KMS-11 (cell line): ENCODE measurements at regions not wholly inside any gene's neighbourhood (a gene's known extent, or its start where the extent isn't known, plus 50 kb on each side); places are given as distances from the start of the nearest gene placed in this dataset.
"Not testable (repeated sequence)": the region's sequence is repeated elsewhere in the genome, so short reads cannot be mapped to it uniquely, and the experiment has no call there.

Experiments
- H2AFZ ChIP-seq: fragments of 200-600 bp; sonication (generic); 2 replicates; pipeline ENCODE4 v1.6.1; 2016; ENCODE audit warnings: antibody characterized with exemption, mixed run types, low read depth
- H3K27ac ChIP-seq: fragments of 200-600 bp; sonication (generic); 2 replicates; pipeline ENCODE4 v1.6.1; 2016; ENCODE audit warnings: mild to moderate bottlenecking, mixed run types
- H3K27me3 ChIP-seq: fragments of 200-600 bp; sonication (generic); 2 replicates; pipeline ENCODE4 v1.6.1; 2017; ENCODE audit warnings: mild to moderate bottlenecking, low read depth, mixed run types, moderate library complexity; ENCODE audit not compliant: insufficient read depth
- H3K36me3 ChIP-seq: fragments of 200-600 bp; sonication (generic); 2 replicates; pipeline ENCODE4 v1.6.1; 2017; ENCODE audit warnings: mild to moderate bottlenecking, mixed run types; ENCODE audit not compliant: insufficient read depth
- H3K4me1 ChIP-seq: fragments of 200-600 bp; sonication (generic); 2 replicates; pipeline ENCODE4 v1.6.1; 2016; ENCODE audit warnings: mild to moderate bottlenecking, low read depth, mixed run types; ENCODE audit not compliant: poor library complexity, severe bottlenecking
- H3K4me2 ChIP-seq: fragments of 200-600 bp; sonication (generic); 2 replicates; pipeline ENCODE4 v1.7.0; 2016; ENCODE audit warnings: mild to moderate bottlenecking, mixed run types
- H3K4me3 ChIP-seq: fragments of 200-600 bp; sonication (generic); IDR thresholded peaks from 2 replicates; pipeline ENCODE4 v1.6.1; 2017; ENCODE audit warnings: low read depth, low read length, mixed read lengths; ENCODE audit not compliant: insufficient read depth
- H3K79me2 ChIP-seq: fragments of 200-600 bp; sonication (generic); 2 replicates; pipeline ENCODE4 v1.6.1; 2016; ENCODE audit warnings: low read depth, mixed run types; ENCODE audit not compliant: insufficient read depth
- H3K9ac ChIP-seq: fragments of 200-600 bp; sonication (generic); 2 replicates; pipeline ENCODE4 v1.6.1; 2016; ENCODE audit warnings: mild to moderate bottlenecking, mixed run types
- H4K20me1 ChIP-seq: fragments of 200-600 bp; sonication (generic); 2 replicates; pipeline ENCODE4 v1.6.1; 2016; ENCODE audit warnings: mild to moderate bottlenecking, mixed run types; ENCODE audit not compliant: insufficient read depth
- CTCF ChIP-seq: fragments of 200-600 bp; sonication (generic); conservative IDR thresholded peaks from 2 replicates; pipeline ENCODE4 v1.6.1; 2017; ENCODE audit warnings: low read depth, mild to moderate bottlenecking, antibody characterized with exemption, low read length, moderate library complexity, mixed read lengths

- no peak overlapping the region for H2AFZ ChIP-seq
- no peak overlapping the region for H3K4me3 ChIP-seq
- H3K9ac ChIP-seq = no peak overlapping the region
- H3K27me3 ChIP-seq = no peaks in the 10 kb centered on the region
- no peaks in the 10 kb centered on the region for H3K36me3 ChIP-seq
- H3K27ac ChIP-seq = no peak overlapping the region
- no peaks in the 10 kb centered on the region for H4K20me1 ChIP-seq
- TF ChIP-seq CTCF = peak; percentile 77
- no peaks in the 10 kb centered on the region for H3K79me2 ChIP-seq
- no peaks in the 10 kb centered on the region for H3K4me1 ChIP-seq
- H3K4me2 ChIP-seq = no peak overlapping the region
Observed at GRCh38 chr9:102631559-102631958, 363.6 kb upstream of the CYLC2 start.

- Histone ChIP-seq H3K27ac (no peak overlapping the region), H3K4me2 (no peak overlapping the region), H3K4me3 (no peak overlapping the region), H3K9ac (no peak overlapping the region), H2AFZ (no peak overlapping the region), H3K27me3 (no peaks in the 10 kb centered on the region), H3K79me2 (no peaks in the 10 kb centered on the region), H3K36me3 (no peaks in the 10 kb centered on the region; the same call in 1 of the 2 replicates), H4K20me1 (no peaks in the 10 kb centered on the region), H3K4me1 (no peaks in the 10 kb centered on the region)
- no peak for TF ChIP-seq CTCF
Observed at GRCh38 chr9:102609461-102609860, 385.7 kb upstream of the CYLC2 start.

- H4K20me1 ChIP-seq, H3K9ac ChIP-seq, H3K4me2 ChIP-seq, H3K79me2 ChIP-seq, H3K36me3 ChIP-seq, H3K4me1 ChIP-seq, H3K4me3 ChIP-seq, H3K27ac ChIP-seq, H3K27me3 ChIP-seq, H2AFZ ChIP-seq: not testable (repeated sequence)
Observed at GRCh38 chr9:102603198-102604195, 391.6 kb upstream of the CYLC2 start.

- Histone ChIP-seq H2AFZ (no peak overlapping the region), H4K20me1 (no peaks in the 10 kb centered on the region), H3K9ac (no peak overlapping the region), H3K79me2 (no peaks in the 10 kb centered on the region), H3K4me1 (peaks cover 29% of the 10 kb centered on the region), H3K27ac (no peak overlapping the region), H3K27me3 (0 out of 2 replicates have a peak, but pooled peaks cover 2% of the 10 kb centered on the region), H3K4me2 (peak overlapping the region; percentile 31), H3K36me3 (no peaks in the 10 kb centered on the region), H3K4me3 (no peak overlapping the region)
- TF ChIP-seq CTCF = no peak
Observed at GRCh38 chr9:102594241-102594640, 400.9 kb upstream of the CYLC2 start.

- Histone ChIP-seq H3K4me1 (peaks cover 25% of the 10 kb centered on the region), H3K9ac (no peak overlapping the region), H2AFZ (no peak overlapping the region), H3K4me3 (no peak overlapping the region), H4K20me1 (no peaks in the 10 kb centered on the region), H3K27ac (no peak overlapping the region), H3K27me3 (0 out of 2 replicates have a peak, but pooled peaks cover 2% of the 10 kb centered on the region), H3K4me2 (no peak overlapping the region), H3K36me3 (no peaks in the 10 kb centered on the region), H3K79me2 (no peaks in the 10 kb centered on the region)
- no peak for TF ChIP-seq CTCF
Observed at GRCh38 chr9:102587281-102587680, 407.9 kb upstream of the CYLC2 start.
